PC-3 (cell line): ENCODE measurements at regions not wholly inside any gene's neighbourhood (a gene's known extent, or its start where the extent isn't known, plus 50 kb on each side); places are given as distances from the start of the nearest gene placed in this dataset.
"Not testable (repeated sequence)": the region's sequence is repeated elsewhere in the genome, so short reads cannot be mapped to it uniquely, and the experiment has no call there.

Source experiments
- ATAC-seq: fragments of 200-7000 bp; cut with Tn5 transposase; 2 replicates; pipeline ENCODE4 v1.9.1; 2020; ENCODE audit warnings: mild to moderate bottlenecking, moderate library complexity
- BruUV-seq: library from RNA; stranded (reverse); fragments of 400-500 nt; replicated peaks from 2 replicates; lab custom pipeline; 2021; lab: Mats Ljungman, UMichigan
- CTCF ChIA-PET: fragments of 300-600 bp; sonication (Branson Sonifier 250); formaldehyde crosslinking; loops from one replicate; lab custom pipeline; 2022; ENCODE audit warnings: antibody characterized with exemption; lab: Charles Lee
- POLR2A ChIA-PET: fragments of 300-600 bp; sonication (Branson Sonifier 250); formaldehyde crosslinking; loops from one replicate; lab custom pipeline; 2022; ENCODE audit warnings: antibody characterized with exemption; ENCODE audit not compliant: unreplicated experiment; lab: Charles Lee
- DNase-seq: peaks from one replicate; pipeline ENCODE4 v3.0.0-alpha.2; 2015
- H2AFZ ChIP-seq: fragments of 300-600 bp; sonication (generic); 2 replicates; pipeline ENCODE4 v1.6.0; 2016; ENCODE audit warnings: antibody characterized with exemption, low read length
- H3F3A ChIP-seq: fragments of 300-600 bp; sonication (generic); one replicate; pipeline ENCODE4 v1.6.0; 2017; ENCODE audit warnings: antibody characterized with exemption, low read length, control low read depth, mild to moderate bottlenecking; ENCODE audit not compliant: unreplicated experiment
- H3K27ac ChIP-seq: fragments of 300-600 bp; sonication (generic); 2 replicates; pipeline ENCODE4 v1.5.1; 2016; ENCODE audit warnings: mild to moderate bottlenecking, low read length
- H3K27me3 ChIP-seq: fragments of 300-600 bp; sonication (generic); 2 replicates; pipeline ENCODE4 v1.6.1; 2016; ENCODE audit warnings: low read length, mixed read lengths
- H3K36me3 ChIP-seq: fragments of 300-600 bp; sonication (generic); 2 replicates; pipeline ENCODE4 v1.6.1; 2016; ENCODE audit warnings: low read depth, mixed run types, low read length, mixed read lengths
- H3K4me1 ChIP-seq: fragments of 300-600 bp; sonication (generic); 2 replicates; pipeline ENCODE4 v1.5.1; 2016; ENCODE audit warnings: low read length; ENCODE audit not compliant: insufficient read depth
- H3K4me2 ChIP-seq: fragments of 300-600 bp; sonication (generic); 2 replicates; pipeline ENCODE4 v1.6.0; 2016; ENCODE audit warnings: low read length
- H3K4me3 ChIP-seq: fragments of 300-600 bp; sonication (generic); 2 replicates; pipeline ENCODE4 v1.5.1; 2016; ENCODE audit warnings: mild to moderate bottlenecking, low read length, mixed read lengths
- H3K79me2 ChIP-seq: fragments of 300-600 bp; sonication (generic); 2 replicates; pipeline ENCODE4 v1.6.1; 2017; ENCODE audit warnings: low read length, mixed read lengths
- H3K9ac ChIP-seq: fragments of 300-600 bp; sonication (generic); 2 replicates; pipeline ENCODE4 v1.6.0; 2016; ENCODE audit warnings: mild to moderate bottlenecking, low read length
- H3K9me2 ChIP-seq: fragments of 300-600 bp; sonication (generic); replicated peaks from 2 replicates; pipeline ENCODE4 v1.6.1; 2016; ENCODE audit warnings: mixed run types, low read length, mixed read lengths
- H3K9me3 ChIP-seq: fragments of 300-600 bp; sonication (generic); 2 replicates; pipeline ENCODE4 v1.6.1; 2016; ENCODE audit warnings: low read length, mixed read lengths
- H4K20me1 ChIP-seq: fragments of 300-600 bp; sonication (generic); 2 replicates; pipeline ENCODE4 v1.6.1; 2016; ENCODE audit warnings: low read length, mixed read lengths
- CTCF ChIP-seq: fragments of 300-600 bp; sonication (generic); conservative IDR thresholded peaks from 2 replicates; pipeline ENCODE4 v1.5.1; 2017; ENCODE audit warnings: antibody characterized with exemption, low read depth, mild to moderate bottlenecking, low read length
- EZH2 ChIP-seq: fragments of 300-600 bp; sonication (generic); IDR thresholded peaks from one replicate; pipeline ENCODE4 v1.6.1; 2017; ENCODE audit warnings: antibody characterized with exemption, mild to moderate bottlenecking, low read length; ENCODE audit not compliant: unreplicated experiment
- EZH2phosphoT487 ChIP-seq: fragments of 300-600 bp; sonication (generic); IDR thresholded peaks from 2 replicates; pipeline ENCODE4 v1.6.1; 2018; ENCODE audit warnings: mild to moderate bottlenecking, antibody characterized with exemption, low read length, borderline replicate concordance
- intact Hi-C: fragments of 100-400 bp; cut with micrococcal nuclease; formaldehyde crosslinking; loops from 2 replicates; pipeline ENCODE4 v1.9.0; 2023

- intact Hi-C loops = no loop called here
- no peak overlapping the region for H3K9ac ChIP-seq
- POLR2A ChIA-PET = no interaction called here
- H4K20me1 ChIP-seq = no peaks in the 10 kb centered on the region
- H3F3A ChIP-seq = no peaks in the 10 kb centered on the region
- H3K4me3 ChIP-seq = no peak overlapping the region
- no peaks in the 10 kb centered on the region for H3K9me3 ChIP-seq
- no peak overlapping the region for H3K27ac ChIP-seq
- no peaks in the 10 kb centered on the region for H3K9me2 ChIP-seq
- DNase-seq = no peak
- H2AFZ ChIP-seq = no peak overlapping the region
- H3K36me3 ChIP-seq = no peaks in the 10 kb centered on the region
- H3K79me2 ChIP-seq = no peaks in the 10 kb centered on the region
- no peak for ATAC-seq
- H3K4me2 ChIP-seq = no peak overlapping the region
- TF ChIP-seq EZH2phosphoT487 (no peak), EZH2 (no peak), CTCF (no peak)
- CTCF ChIA-PET = interaction anchor here (0.6 kb wide), 1 partner anchor 1124 kb away, joined by 3 read pairs; no protein-coding TSS in a partner anchor
- H3K4me1 ChIP-seq = no peaks in the 10 kb centered on the region
- no peaks in the 10 kb centered on the region for H3K27me3 ChIP-seq
- no TSS peak for BruUV-seq
Measured at GRCh38 chr6:120273411-120273810, 923.9 kb upstream of the MAN1A1 start.

GRCh38 chr6:120272038-120272437 lies 922.5 kb upstream of the MAN1A1 start:
- DNase-seq (no peak), ATAC-seq (no peak)
- BruUV-seq = no TSS peak
- ChIA-PET CTCF (no interaction called here), POLR2A (no interaction called here)
- no peak overlapping the region for H3K4me2 ChIP-seq
- H3F3A ChIP-seq = no peaks in the 10 kb centered on the region
- no peaks in the 10 kb centered on the region for H3K27me3 ChIP-seq
- no peaks in the 10 kb centered on the region for H3K9me3 ChIP-seq
- H3K4me3 ChIP-seq = no peak overlapping the region
- TF ChIP-seq EZH2 (no peak), CTCF (no peak), EZH2phosphoT487 (no peak)
- no peaks in the 10 kb centered on the region for H4K20me1 ChIP-seq
- H3K36me3 ChIP-seq = no peaks in the 10 kb centered on the region
- H2AFZ ChIP-seq = no peak overlapping the region
- no peaks in the 10 kb centered on the region for H3K79me2 ChIP-seq
- no peaks in the 10 kb centered on the region for H3K4me1 ChIP-seq
- no peak overlapping the region for H3K27ac ChIP-seq
- intact Hi-C loops = no loop called here
- H3K9me2 ChIP-seq = no peaks in the 10 kb centered on the region
- no peak overlapping the region for H3K9ac ChIP-seq

GRCh38 chr6:120268256-120268655 lies 918.7 kb upstream of the MAN1A1 start:
- ATAC-seq, H3K27ac ChIP-seq, H2AFZ ChIP-seq, H3K27me3 ChIP-seq, BruUV-seq, H3K4me1 ChIP-seq, H3K79me2 ChIP-seq, H3K9me3 ChIP-seq, H4K20me1 ChIP-seq, H3K9ac ChIP-seq, H3K4me2 ChIP-seq, H3F3A ChIP-seq, CTCF ChIA-PET, DNase-seq, POLR2A ChIA-PET, intact Hi-C loops, H3K9me2 ChIP-seq, H3K36me3 ChIP-seq, H3K4me3 ChIP-seq: not testable (repeated sequence)
